ENCODE measurements at regions not wholly inside any gene's neighbourhood (a gene's known extent, or its start where the extent isn't known, plus 50 kb on each side); places are given as distances from the start of the nearest gene placed in this dataset.

- Histone ChIP-seq H3K9me3 (replicated peaks; ENCODE audit: control insufficient read depth, insufficient read depth, low read length) (no peaks in the 10 kb centered on the region), H2AFZ (ENCODE audit: low read depth, low read length) (no peak overlapping the region), H3K9ac (replicated peaks; ENCODE audit: extremely low read depth, insufficient read depth, low read length) (no peak overlapping the region), H3K4me1 (ENCODE audit: control insufficient read depth, extremely low read depth, insufficient read depth, low read length) (no peaks in the 10 kb centered on the region), H3K9me1 (replicated peaks; ENCODE audit: control insufficient read depth, extremely low read depth, insufficient read depth, low read length) (no peaks in the 10 kb centered on the region), H3K4me2 (ENCODE audit: insufficient read depth, low read length) (no peak overlapping the region), H3K27ac (ENCODE audit: insufficient read depth, low read depth, low read length) (no peak overlapping the region), H3K4me3 (replicated peaks in 1 of 3; ENCODE audit: insufficient read depth in 1 of 3, low read depth in 1 of 3, low read length in 3 of 3) (no peak overlapping the region), H3K79me2 (ENCODE audit: control insufficient read depth, insufficient read depth, low read length) (no peaks in the 10 kb centered on the region), H4K20me1 (replicated peaks; ENCODE audit: control insufficient read depth, extremely low read depth, insufficient read depth, low read length) (no peaks in the 10 kb centered on the region), H3K27me3 (ENCODE audit: control insufficient read depth in 2 of 2, insufficient read depth in 2 of 2, low read length in 2 of 2) (peaks cover 0 to 5% of the 10 kb centered on the region in 2 experiments), H3K36me3 (ENCODE audit: control insufficient read depth in 2 of 2, extremely low read depth in 1 of 2, insufficient read depth in 2 of 2, low read length in 2 of 2) (no peaks in the 10 kb centered on the region)
- TF ChIP-seq MYC (IDR thresholded peaks at IDR 0.05; ENCODE audit: low read depth, low read length) (no peak), POLR2AphosphoS5 (IDR thresholded peaks at IDR 0.05; ENCODE audit: insufficient read depth, low read depth, low read length) (no peak), CTCF (IDR thresholded peaks at IDR 0.05; ENCODE audit: extremely low read depth in 1 of 2, insufficient read depth in 1 of 2, low read depth in 1 of 2, low read length in 2 of 2) (no peak), GATA2 (IDR thresholded peaks at IDR 0.05; ENCODE audit: insufficient read depth, insufficient read length, low read depth, low read length) (no peak), MAX (IDR thresholded peaks at IDR 0.05; ENCODE audit: insufficient read depth, insufficient read length) (no peak), JUN (IDR thresholded peaks at IDR 0.05; ENCODE audit: borderline replicate concordance, insufficient read depth, insufficient read length, low read depth) (no peak), EZH2 (IDR thresholded peaks at IDR 0.05; ENCODE audit: borderline replicate concordance, low read depth, low read length, severe bottlenecking) (no peak), FOS (IDR thresholded peaks at IDR 0.05; ENCODE audit: borderline replicate concordance, insufficient read depth, low read length) (no peak), POLR2A (IDR thresholded peaks at IDR 0.05; ENCODE audit: low read depth, low read length) (no peak)
- intact Hi-C loops (cut with micrococcal nuclease), result no loop called here
- POLR2A ChIA-PET, result no interaction called here
- DNase-seq (ENCODE audit: low read depth, low spot score), result no peak
- no TSS peak for BruUV-seq (replicated peaks)
- CTCF ChIA-PET, result no interaction called here
- dilution Hi-C loops (cut with MboI; ENCODE audit: extremely low pct_ligation_motif_present, low sequenced_read_pairs), result no loop called here
- no peak for FAIRE-seq
Measured at GRCh38 chr18:7395566-7395965, 164.7 kb downstream of the LRRC30 start.

Measured in endothelial cell of umbilical vein (primary cell).